Sigmoid colon (tissue), 4 donors: ENCODE measurements at regions not wholly inside any gene's neighbourhood (a gene's known extent, or its start where the extent isn't known, plus 50 kb on each side); places are given as distances from the start of the nearest gene placed in this dataset.

Experiments used
- CTCF ChIP-seq, 4 experiments: fragments of 450-650 bp in 3 of 4; fragments of 200-600 bp in 1 of 4; IDR thresholded peaks; one replicate each; pipeline ENCODE4 v1.5.1; 2016 to 2019; ENCODE audit warnings: antibody characterized with exemption in 4 of 4, mild to moderate bottlenecking in 3 of 4, moderate library complexity in 2 of 4
- EP300 ChIP-seq, 4 donors: sonication (generic); formaldehyde crosslinking; IDR thresholded peaks; one replicate each; pipeline ENCODE4 v1.6.1; 2017; ENCODE audit warnings: antibody characterized with exemption in 4 of 4
- POLR2A ChIP-seq, 2 donors: fragments of 450-650 bp; IDR thresholded peaks; one replicate each; pipeline ENCODE4 v1.6.1; 2016; ENCODE audit warnings: antibody characterized with exemption in 2 of 2, mild to moderate bottlenecking in 2 of 2, moderate library complexity in 2 of 2
- POLR2AphosphoS5 ChIP-seq, 4 donors: sonication (generic); formaldehyde crosslinking; IDR thresholded peaks; one replicate each; pipeline ENCODE4 v1.6.1; 2017; ENCODE audit warnings: antibody characterized with exemption in 4 of 4

GRCh38 chr10:130519791-130520190, 383.6 kb downstream of the GLRX3 start:
- TF ChIP-seq CTCF (IDR thresholded peaks at IDR 0.05): no peak
- no peak for TF ChIP-seq EP300 (IDR thresholded peaks at IDR 0.05)
- no peak for TF ChIP-seq POLR2A (IDR thresholded peaks at IDR 0.05)
- no peak for TF ChIP-seq POLR2AphosphoS5 (IDR thresholded peaks at IDR 0.05)
